ENCODE measurements at regions not wholly inside any gene's neighbourhood (a gene's known extent, or its start where the extent isn't known, plus 50 kb on each side); places are given as distances from the start of the nearest gene placed in this dataset.

DNA sequence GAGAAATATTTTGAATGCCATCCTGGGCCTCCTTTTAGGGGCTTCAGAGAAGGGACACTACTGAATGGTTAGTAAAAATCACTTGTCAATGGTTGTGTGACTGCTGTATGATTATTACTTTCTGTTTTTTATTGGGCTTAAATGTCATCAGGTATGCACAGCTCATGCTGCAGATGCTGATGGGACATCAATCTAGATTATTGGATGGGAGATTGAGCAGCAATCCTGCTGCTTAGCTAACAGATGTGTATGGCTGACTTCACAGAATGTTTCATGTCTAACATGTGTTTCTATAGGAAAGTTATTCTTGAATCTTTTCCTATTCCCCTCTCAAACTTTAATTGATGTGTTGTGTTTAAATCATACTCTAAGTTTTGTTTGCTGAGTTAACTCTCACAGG, 166.8 kb downstream of the RMST start:
- Histone ChIP-seq H3F3A (ENCODE audit: insufficient read depth, low read length, poor library complexity, severe bottlenecking) (no peaks in the 10 kb centered on the region), H2AFZ (ENCODE audit: low read depth, low read length) (no peak overlapping the region), H3K36me3 (ENCODE audit: insufficient read depth, low read length) (no peaks in the 10 kb centered on the region), H3K9me2 (ENCODE audit: insufficient read depth, low read length) (no peaks in the 10 kb centered on the region), H3K4me3 (ENCODE audit: low read length) (peak overlapping the region; percentile 6), H3K79me2 (replicated peaks; ENCODE audit: insufficient read depth, low read length) (no peaks in the 10 kb centered on the region), H3K27ac (ENCODE audit: low read length) (no peak overlapping the region), H3K9me3 (ENCODE audit: low read length) (no peaks in the 10 kb centered on the region), H3K9ac (ENCODE audit: low read length) (no peak overlapping the region), H3K4me2 (ENCODE audit: low read length) (no peak overlapping the region), H3K27me3 (ENCODE audit: insufficient read depth, low read depth, low read length) (no peaks in the 10 kb centered on the region), H4K20me1 (ENCODE audit: insufficient read depth) (no peaks in the 10 kb centered on the region)
- TF ChIP-seq EZH2 (IDR thresholded peaks at IDR 0.05; ENCODE audit: borderline replicate concordance, insufficient read depth, low read length, poor library complexity, severe bottlenecking) (no peak), EP300 (conservative IDR thresholded peaks at IDR 0.05; ENCODE audit: poor library complexity, severe bottlenecking) (no peak), RAD21 (conservative IDR thresholded peaks at IDR 0.05) (no peak), SMC3 (conservative IDR thresholded peaks at IDR 0.05; ENCODE audit: poor library complexity) (no peak), TAF1 (IDR thresholded peaks at IDR 0.05; ENCODE audit: low read depth) (no peak), MXI1 (conservative IDR thresholded peaks at IDR 0.05; ENCODE audit: poor library complexity, severe bottlenecking) (no peak), POLR2AphosphoS5 (IDR thresholded peaks at IDR 0.05) (no peak), CTCF (IDR thresholded peaks at IDR 0.05; ENCODE audit: poor library complexity, severe bottlenecking) (no peak)
- TF ChIP-seq, protein P1, sequence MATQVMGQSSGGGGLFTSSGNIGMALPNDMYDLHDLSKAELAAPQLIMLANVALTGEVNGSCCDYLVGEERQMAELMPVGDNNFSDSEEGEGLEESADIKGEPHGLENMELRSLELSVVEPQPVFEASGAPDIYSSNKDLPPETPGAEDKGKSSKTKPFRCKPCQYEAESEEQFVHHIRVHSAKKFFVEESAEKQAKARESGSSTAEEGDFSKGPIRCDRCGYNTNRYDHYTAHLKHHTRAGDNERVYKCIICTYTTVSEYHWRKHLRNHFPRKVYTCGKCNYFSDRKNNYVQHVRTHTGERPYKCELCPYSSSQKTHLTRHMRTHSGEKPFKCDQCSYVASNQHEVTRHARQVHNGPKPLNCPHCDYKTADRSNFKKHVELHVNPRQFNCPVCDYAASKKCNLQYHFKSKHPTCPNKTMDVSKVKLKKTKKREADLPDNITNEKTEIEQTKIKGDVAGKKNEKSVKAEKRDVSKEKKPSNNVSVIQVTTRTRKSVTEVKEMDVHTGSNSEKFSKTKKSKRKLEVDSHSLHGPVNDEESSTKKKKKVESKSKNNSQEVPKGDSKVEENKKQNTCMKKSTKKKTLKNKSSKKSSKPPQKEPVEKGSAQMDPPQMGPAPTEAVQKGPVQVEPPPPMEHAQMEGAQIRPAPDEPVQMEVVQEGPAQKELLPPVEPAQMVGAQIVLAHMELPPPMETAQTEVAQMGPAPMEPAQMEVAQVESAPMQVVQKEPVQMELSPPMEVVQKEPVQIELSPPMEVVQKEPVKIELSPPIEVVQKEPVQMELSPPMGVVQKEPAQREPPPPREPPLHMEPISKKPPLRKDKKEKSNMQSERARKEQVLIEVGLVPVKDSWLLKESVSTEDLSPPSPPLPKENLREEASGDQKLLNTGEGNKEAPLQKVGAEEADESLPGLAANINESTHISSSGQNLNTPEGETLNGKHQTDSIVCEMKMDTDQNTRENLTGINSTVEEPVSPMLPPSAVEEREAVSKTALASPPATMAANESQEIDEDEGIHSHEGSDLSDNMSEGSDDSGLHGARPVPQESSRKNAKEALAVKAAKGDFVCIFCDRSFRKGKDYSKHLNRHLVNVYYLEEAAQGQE (IDR thresholded peaks at IDR 0.05; ENCODE audit: borderline replicate concordance) = no peak

DNA sequence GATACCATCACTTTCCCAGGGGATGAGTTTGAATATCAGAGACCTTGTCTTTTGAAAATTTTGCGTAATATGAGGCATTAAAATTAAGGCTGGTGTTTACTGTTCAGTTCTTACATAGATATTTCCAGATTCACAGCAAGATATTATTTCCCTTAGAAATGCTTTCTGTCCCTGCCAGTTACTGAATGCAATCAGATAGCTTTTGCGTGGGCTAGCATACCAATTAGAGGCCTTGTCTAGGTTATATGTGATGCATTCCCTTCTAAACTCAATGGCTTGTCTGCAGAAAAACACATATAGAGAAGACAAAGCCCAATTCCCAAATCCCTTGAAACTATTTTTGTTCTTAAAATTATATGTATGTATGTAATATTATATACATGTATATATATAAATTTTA, 167.8 kb downstream of the RMST start:
- no peak overlapping the region for H3K4me2 ChIP-seq (ENCODE audit: low read length)
- no peaks in the 10 kb centered on the region for H3K27me3 ChIP-seq (ENCODE audit: insufficient read depth, low read depth, low read length)
- H3K36me3 ChIP-seq (ENCODE audit: insufficient read depth, low read length) = no peaks in the 10 kb centered on the region
- no peaks in the 10 kb centered on the region for H4K20me1 ChIP-seq (ENCODE audit: insufficient read depth)
- peak; percentile 14 for TF ChIP-seq EP300 (conservative IDR thresholded peaks at IDR 0.05; ENCODE audit: poor library complexity, severe bottlenecking)
- no peak for TF ChIP-seq CTCF (IDR thresholded peaks at IDR 0.05; ENCODE audit: poor library complexity, severe bottlenecking)
- no peak for TF ChIP-seq EZH2 (IDR thresholded peaks at IDR 0.05; ENCODE audit: borderline replicate concordance, insufficient read depth, low read length, poor library complexity, severe bottlenecking)
- TF ChIP-seq MXI1 (conservative IDR thresholded peaks at IDR 0.05; ENCODE audit: poor library complexity, severe bottlenecking) = no peak
- H3K79me2 ChIP-seq (replicated peaks; ENCODE audit: insufficient read depth, low read length) = no peaks in the 10 kb centered on the region
- H3K9ac ChIP-seq (ENCODE audit: low read length) = no peak overlapping the region
- H3K9me2 ChIP-seq (ENCODE audit: insufficient read depth, low read length) = no peaks in the 10 kb centered on the region
- H3K4me3 ChIP-seq (ENCODE audit: low read length) = peak overlapping the region; percentile 6
- peak overlapping the region; percentile 43 for H3K27ac ChIP-seq (ENCODE audit: low read length)
- no peak overlapping the region for H2AFZ ChIP-seq (ENCODE audit: low read depth, low read length)
- no peaks in the 10 kb centered on the region for H3F3A ChIP-seq (ENCODE audit: insufficient read depth, low read length, poor library complexity, severe bottlenecking)
- no peaks in the 10 kb centered on the region for H3K9me3 ChIP-seq (ENCODE audit: low read length)

All from neural cell (in vitro differentiated cells).